COLO829 (cell line): ENCODE measurements at regions not wholly inside any gene's neighbourhood (a gene's known extent, or its start where the extent isn't known, plus 50 kb on each side); places are given as distances from the start of the nearest gene placed in this dataset.
"Not testable (repeated sequence)": the region's sequence is repeated elsewhere in the genome, so short reads cannot be mapped to it uniquely, and the experiment has no call there.

Source experiments
- DNase-seq: peaks from one replicate; pipeline ENCODE4 v3.0.0; 2012; ENCODE audit warnings: low spot score

- no peak for DNase-seq
Observed at GRCh38 chr7:66539902-66540375, 88.7 kb upstream of the KCTD7 start.

GRCh38 chr7:66542049-66542448, 86.6 kb upstream of the KCTD7 start:
- no peak for DNase-seq

GRCh38 chr7:66542528-66543269, 86.0 kb upstream of the KCTD7 start:
- no peak for DNase-seq

- no peak for DNase-seq
Observed at GRCh38 chr7:66549466-66549865, 79.2 kb upstream of the KCTD7 start.

DNA sequence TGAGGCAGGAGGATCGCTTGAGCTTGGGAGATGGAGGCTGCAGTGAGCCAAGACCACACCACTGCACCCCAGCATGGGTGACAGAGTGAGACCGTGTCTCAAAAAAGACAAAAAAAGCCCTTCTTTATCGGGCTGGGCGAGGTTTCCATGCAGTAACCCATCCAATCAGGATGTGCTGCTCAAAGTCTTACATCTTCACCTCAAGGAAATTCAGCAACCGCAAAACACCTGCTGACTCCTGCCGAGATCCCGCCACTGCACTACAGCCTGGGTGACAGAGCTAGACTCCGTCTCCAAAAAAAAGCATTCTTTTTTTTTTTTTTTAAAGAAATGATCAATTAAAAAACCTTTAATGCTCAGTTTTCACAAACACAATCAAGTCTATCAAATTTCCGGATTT, 75.7 kb upstream of the KCTD7 start:
- DNase-seq: no peak

DNA sequence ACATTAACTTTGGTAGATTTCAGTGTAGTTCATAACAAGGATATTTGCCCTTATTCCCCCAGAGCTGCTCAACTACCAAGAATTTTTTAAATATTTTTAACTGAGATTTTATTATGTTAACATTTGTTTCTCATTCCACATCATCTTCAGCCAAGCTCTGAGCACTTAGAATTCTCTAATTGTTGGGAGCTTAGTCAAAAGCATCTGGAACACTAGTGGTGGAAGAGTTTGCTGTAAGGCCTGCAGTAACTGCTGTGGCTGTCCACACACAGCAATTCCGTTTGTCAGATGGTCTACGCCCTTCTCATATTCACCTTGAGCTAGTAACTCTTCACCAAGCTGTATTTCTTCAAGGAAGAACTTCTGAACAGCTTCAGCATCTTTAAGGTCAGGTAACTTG, 75.0 kb upstream of the KCTD7 start:
- DNase-seq: not testable (repeated sequence)

- DNase-seq: not testable (repeated sequence)
Observed at GRCh38 chr7:66554291-66554690, 74.4 kb upstream of the KCTD7 start.

DNA sequence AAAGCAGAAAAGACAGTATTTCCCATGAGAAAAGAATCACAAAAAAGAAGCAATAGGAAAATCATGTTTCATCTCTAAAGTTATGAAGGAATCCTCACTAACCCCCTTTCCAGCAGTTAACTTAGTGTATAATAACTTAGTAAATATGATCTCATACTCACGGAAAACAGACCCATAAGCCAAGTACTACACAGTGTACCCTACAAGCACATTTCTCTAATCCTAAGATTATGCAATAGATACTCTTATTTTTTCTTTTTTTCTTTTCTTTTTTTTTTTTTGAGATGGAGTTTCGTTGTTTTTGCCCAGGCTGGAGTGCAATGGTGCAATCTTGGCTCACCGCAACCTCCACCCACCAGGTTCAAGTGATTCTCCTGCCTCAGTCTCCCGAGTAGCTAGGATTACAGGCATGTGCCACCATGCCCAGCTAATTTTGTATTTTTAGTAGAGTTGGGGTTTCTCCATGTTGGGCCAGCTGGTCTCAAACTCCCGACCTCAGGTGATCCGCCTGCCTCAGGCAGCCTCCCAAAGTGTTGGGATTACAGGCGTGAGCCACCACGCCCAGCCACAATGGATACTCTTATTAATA, 73.7 kb upstream of the KCTD7 start:
- DNase-seq: not testable (repeated sequence)

DNA sequence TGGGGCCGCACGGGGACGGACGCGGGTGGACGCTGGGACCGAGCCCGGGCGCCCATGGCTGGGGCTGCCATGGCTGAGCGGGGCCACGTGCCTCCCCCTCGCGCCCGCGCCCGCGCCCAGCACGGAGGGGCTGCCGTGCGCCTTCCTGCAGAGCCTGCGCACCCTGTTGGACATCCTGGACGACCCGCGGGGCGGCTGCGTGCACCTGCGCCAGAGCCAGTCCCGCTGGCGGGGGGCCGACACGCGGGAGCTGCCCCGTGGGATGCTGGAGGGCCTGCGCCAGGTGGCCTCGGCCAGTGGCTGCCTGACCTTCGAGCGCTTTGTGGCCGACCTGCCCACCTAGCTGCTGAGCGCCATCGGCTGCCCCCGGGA, 72.5 kb upstream of the KCTD7 start:
- DNase-seq: no peak

DNA sequence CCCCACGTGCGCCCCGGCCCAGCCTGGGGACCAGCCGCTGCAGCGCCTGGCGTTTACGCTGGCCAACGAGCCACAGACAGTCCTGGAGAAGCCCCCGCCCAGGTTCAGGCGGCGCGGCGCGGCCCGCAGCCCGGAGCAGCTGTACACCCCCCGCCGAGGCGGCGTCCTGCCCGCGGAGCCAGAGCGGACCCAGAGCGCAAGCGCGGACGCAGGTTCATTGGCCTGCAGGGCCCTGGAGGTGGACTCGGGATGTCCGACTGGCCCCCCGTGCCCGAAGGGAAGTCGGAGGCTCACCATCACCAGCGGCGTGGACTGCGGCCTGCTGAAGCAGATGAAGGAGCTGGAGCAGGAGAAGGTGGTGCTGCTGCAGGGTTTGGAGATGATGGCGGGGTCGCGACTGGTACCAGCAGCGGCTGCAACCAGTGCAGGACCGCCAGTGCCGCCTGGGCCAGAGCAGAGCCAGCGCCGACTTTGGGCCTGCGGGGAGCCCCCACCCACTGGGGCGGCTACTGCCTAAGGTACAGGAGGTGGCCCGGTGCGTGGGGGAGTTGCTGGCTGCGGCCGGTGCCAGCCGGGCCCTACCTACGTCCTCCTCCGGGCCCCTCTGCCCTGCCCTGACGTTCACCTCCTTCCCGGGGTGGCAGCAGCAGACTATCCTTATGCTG, 72.0 kb upstream of the KCTD7 start:
- DNase-seq: no peak

DNA sequence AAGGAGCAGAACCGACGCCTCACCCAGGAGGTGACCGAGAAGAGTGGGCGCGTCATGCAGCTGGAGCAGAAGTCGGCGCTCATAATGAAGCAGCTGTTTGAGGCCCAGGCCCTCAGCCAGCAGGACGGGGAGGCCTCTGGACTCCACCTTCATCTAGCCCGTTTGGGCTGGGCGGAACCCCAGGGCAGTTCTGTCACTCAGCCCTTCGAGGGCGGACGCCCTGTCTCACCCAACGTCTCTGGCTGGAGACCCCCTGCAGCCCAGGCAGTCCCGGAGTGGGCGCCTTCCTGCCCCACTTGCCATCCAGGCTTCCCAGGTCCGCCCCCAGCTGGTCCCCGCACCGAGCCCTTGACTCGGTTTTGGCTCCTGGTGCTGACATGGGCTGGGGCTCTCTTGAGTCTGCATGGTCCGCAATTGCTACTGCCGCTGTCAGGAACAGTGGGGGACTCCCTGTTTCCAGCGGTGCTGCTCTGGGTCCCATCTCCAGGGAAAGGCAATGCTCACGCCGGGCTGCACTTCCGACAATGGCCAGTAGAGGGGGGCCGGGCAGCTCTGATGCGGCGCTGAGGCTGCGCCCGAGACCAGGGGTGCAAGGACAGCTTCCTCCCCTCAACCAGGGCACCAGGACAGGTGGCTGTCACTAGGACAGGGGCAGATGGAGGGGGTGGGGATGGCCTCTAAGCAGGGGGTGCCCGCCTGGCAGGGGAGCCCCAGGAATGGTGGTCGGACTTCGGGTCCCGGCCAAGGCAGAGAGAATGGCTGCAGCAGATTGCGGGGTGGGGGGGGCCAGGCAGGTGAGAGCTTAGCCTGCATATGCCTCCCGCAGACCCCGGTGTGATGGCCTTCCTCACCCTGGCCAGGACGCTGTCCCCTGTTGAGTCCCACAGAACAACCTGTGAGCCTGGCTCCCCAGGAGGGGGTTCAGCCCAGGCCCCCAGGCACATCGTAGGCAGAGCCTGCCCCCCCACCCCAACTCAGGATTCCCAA, 71.2 kb upstream of the KCTD7 start:
- DNase-seq: peak; percentile 50

- no peak for DNase-seq
Observed at GRCh38 chr7:66558201-66558641, 70.5 kb upstream of the KCTD7 start.

DNA sequence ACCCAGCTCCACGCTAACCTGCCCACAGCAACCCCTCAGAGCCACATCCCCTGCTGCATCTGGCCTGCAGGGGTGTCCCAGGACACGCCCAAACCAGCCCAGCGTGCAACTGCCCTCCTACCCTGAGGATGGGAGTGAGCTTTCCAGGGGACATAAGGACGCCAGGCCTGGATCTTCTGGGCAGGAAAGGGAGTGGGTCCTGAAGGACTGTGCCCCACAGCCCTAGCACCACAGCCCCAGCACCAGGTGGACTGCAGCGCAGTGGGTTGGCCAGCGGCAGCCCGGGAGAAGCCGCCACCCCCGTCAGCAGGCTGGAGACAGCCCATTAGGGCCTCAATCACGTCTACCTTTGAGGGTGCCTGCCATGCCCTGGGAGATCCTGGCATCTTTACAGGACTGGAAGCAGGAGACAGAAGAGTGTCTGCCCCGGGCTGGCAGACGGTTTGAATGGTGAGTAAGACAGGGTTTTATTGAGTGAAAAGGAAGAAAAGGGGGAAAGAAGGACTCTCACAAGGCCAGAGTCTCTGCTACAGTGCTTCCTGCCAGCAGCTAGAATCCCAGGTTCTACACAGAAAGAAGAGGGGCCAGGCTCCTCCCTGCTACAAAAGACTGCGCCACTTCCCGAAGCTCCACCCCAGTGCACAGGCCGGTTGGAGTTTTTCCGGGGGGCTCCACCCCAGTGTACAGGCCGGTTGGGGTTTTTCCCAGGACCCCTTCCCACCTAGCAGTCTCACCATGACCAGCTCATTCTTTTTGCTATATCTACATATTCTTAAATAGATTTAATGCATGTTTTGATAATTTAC, 69.8 kb upstream of the KCTD7 start:
- DNase-seq: no peak

DNA sequence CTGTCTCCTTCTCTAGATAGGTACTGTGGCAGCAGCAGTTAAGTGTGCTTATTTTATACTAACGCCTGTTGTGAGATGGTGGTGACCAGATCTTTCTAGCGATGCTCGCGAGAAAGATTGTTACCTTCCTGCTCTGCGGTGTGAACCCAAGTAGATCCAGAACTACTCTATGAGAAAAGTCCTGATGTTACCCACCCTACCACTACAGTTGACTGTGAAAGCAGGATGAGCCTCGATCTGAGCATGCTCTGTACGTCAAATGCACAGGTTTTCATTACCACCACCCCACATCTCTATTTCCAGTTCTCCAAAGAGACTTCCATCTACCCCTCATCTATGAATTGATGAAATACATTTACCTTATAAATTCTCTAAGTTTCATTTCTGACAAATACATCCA, 64.6 kb upstream of the KCTD7 start:
- no peak for DNase-seq

DNA sequence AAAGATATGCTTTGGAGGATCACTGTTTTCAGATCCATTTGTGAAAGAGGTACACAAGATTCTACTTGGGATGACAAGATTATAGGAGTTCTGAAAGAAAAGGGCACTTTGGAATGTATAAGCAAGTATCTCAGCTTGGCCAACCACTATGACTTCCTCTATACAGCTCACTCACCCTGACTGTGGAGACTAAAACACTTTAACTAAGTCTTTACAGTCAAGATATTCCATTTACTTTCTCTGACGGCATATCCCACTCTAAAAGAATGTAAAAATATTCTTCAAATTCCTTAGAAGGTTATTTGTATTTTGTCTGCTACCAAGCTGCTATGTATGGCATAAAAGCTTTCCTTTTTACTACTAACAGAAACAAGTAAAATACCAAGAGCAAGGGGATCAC, 58.5 kb upstream of the KCTD7 start:
- not testable (repeated sequence) for DNase-seq

DNA sequence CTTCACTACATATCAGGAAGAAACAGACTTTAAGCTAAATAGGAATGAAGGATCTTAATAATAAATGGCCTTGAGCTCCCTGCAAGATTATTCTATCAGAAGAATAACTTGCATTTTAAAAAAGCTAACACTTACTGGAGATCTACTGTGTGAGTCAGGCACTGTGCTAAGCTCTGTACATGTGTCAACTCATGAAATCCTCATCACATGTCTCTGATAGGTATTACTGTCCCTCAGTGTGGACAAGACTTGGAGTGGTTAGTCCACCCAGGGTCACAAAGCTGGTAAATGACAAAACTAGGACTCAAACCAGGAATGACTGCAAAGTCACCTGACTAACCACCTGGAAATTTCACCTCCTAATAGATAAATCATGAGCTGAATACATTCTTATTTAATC, 57.1 kb upstream of the KCTD7 start:
- no peak for DNase-seq

DNA sequence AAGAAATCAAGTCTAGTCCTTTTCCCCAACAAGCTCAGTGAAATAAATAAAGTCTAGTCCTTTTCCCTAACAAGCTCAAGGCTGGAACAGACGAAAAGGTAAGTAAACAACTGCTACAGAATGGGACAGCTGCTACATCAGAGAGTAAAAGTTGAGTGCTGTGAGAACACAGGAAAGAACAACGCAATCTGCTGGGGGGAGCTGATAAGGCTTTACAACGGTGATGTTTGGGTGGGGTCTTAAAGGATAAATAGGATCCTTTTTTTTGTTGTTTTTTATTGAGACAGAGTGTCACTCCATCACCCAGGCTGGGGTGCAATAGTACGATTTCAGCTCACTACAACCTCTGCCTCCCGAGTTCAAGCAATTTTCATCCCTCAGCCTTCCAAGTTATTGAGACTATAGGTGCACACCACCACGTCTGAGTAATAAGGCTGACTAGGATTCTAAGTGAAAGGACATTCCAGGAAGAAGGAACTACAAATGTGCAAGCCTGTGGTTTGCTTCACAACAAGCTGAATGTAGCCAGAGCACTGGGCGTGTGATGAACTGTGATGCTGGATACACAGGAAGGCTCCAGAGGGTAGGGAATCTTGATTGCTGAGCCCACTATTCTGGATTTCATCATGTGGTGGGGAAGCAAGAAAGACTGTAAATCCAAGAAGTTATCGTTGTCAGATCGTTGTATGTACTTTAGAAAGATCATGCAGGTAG, 54.7 kb upstream of the KCTD7 start:
- not testable (repeated sequence) for DNase-seq

DNA sequence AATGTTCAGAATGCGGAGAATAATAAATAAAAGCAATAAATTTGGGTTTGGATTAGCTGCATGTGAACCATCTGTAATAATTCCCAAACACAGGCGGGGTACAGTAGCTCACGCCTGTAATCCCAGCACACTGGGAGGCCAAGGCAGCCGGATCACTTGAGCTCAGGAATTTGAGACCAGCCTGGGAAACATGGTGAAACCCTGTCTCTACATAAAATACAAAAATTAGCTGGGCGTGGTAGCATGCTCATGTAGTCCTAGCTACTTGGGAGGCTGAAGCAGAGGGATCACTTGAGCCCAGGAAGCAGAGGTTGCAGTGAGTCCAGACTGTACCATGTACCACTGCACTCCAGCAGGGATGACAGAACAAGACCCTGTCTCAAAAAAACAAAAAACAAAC, 53.9 kb upstream of the KCTD7 start:
- DNase-seq: not testable (repeated sequence)

GRCh38 chr7:66575398-66575797, 53.3 kb upstream of the KCTD7 start:
- no peak for DNase-seq

DNA sequence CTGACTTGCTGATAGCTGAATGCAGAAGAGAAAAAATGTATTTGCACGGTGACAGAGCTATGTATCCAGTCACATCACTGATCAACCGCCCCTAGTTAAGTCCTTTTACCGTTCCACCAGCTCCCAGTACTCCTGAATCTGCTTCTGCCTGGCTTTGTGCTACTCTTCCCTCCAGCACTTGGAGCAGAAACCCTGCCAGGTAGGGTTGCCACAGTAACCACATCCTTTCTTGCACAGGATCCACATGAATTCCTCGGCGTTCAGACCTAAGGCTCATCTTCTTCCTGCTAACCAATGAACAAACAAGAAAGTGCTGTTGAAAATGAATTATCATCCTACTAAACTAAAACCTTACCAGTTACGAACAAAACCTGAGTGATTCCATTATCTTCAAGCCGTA, 52.0 kb upstream of the KCTD7 start:
- no peak for DNase-seq
